Neural crest cell (in vitro differentiated cells): ENCODE measurements at regions not wholly inside any gene's neighbourhood (a gene's known extent, or its start where the extent isn't known, plus 50 kb on each side); places are given as distances from the start of the nearest gene placed in this dataset.
A peak's percentile ranks its signal among the peaks of the same experiment; 100 is the strongest.

ENCODE experiments used
- DNase-seq: peaks from one replicate; pipeline ENCODE4 v3.0.0; 2021; ENCODE audit warnings: low read depth, mixed read lengths, low spot score
- H3K27ac Mint-ChIP-seq: one replicate; pipeline ENCODE4 v1.8.0; 2021; ENCODE audit warnings: mild to moderate bottlenecking, mixed read lengths; ENCODE audit not compliant: unreplicated experiment
- H3K27me3 Mint-ChIP-seq: 2 replicates; pipeline ENCODE4 v1.8.0; 2021; ENCODE audit warnings: low read depth, mild to moderate bottlenecking, mixed read lengths
- H3K36me3 Mint-ChIP-seq: 2 replicates; pipeline ENCODE4 v1.8.0; 2021; ENCODE audit warnings: low read depth, mild to moderate bottlenecking, mixed read lengths
- H3K4me1 Mint-ChIP-seq: 2 replicates; pipeline ENCODE4 v1.8.0; 2021; ENCODE audit warnings: mixed read lengths
- H3K4me3 Mint-ChIP-seq: one replicate; pipeline ENCODE4 v1.8.0; 2021; ENCODE audit warnings: mild to moderate bottlenecking, mixed read lengths
- H3K9me3 Mint-ChIP-seq: 2 replicates; pipeline ENCODE4 v1.8.0; 2021; ENCODE audit warnings: mixed read lengths
- TF ChIP-seq, protein P1 (sequence below): fragments of 200-600 bp; sonication (generic); conservative IDR thresholded peaks from 2 replicates; pipeline ENCODE4 v1.5.0; 2021; ENCODE audit warnings: antibody characterized with exemption, mild to moderate bottlenecking

- no peaks in the 10 kb centered on the region for H3K36me3 Mint-ChIP-seq
- no peaks in the 10 kb centered on the region for H3K9me3 Mint-ChIP-seq
- peak overlapping the region; percentile 98 for H3K27ac Mint-ChIP-seq
- DNase-seq: peak; percentile 62
- peaks cover 46% of the 10 kb centered on the region for H3K4me1 Mint-ChIP-seq
- H3K27me3 Mint-ChIP-seq: peaks cover 3% of the 10 kb centered on the region
- TF ChIP-seq, protein P1, sequence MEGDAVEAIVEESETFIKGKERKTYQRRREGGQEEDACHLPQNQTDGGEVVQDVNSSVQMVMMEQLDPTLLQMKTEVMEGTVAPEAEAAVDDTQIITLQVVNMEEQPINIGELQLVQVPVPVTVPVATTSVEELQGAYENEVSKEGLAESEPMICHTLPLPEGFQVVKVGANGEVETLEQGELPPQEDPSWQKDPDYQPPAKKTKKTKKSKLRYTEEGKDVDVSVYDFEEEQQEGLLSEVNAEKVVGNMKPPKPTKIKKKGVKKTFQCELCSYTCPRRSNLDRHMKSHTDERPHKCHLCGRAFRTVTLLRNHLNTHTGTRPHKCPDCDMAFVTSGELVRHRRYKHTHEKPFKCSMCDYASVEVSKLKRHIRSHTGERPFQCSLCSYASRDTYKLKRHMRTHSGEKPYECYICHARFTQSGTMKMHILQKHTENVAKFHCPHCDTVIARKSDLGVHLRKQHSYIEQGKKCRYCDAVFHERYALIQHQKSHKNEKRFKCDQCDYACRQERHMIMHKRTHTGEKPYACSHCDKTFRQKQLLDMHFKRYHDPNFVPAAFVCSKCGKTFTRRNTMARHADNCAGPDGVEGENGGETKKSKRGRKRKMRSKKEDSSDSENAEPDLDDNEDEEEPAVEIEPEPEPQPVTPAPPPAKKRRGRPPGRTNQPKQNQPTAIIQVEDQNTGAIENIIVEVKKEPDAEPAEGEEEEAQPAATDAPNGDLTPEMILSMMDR: peak; percentile 32
- H3K4me3 Mint-ChIP-seq: peak overlapping the region; percentile 94
Observed at GRCh38 chr4:153153339-153153871, 50.8 kb upstream of the TRIM2 start.

DNA sequence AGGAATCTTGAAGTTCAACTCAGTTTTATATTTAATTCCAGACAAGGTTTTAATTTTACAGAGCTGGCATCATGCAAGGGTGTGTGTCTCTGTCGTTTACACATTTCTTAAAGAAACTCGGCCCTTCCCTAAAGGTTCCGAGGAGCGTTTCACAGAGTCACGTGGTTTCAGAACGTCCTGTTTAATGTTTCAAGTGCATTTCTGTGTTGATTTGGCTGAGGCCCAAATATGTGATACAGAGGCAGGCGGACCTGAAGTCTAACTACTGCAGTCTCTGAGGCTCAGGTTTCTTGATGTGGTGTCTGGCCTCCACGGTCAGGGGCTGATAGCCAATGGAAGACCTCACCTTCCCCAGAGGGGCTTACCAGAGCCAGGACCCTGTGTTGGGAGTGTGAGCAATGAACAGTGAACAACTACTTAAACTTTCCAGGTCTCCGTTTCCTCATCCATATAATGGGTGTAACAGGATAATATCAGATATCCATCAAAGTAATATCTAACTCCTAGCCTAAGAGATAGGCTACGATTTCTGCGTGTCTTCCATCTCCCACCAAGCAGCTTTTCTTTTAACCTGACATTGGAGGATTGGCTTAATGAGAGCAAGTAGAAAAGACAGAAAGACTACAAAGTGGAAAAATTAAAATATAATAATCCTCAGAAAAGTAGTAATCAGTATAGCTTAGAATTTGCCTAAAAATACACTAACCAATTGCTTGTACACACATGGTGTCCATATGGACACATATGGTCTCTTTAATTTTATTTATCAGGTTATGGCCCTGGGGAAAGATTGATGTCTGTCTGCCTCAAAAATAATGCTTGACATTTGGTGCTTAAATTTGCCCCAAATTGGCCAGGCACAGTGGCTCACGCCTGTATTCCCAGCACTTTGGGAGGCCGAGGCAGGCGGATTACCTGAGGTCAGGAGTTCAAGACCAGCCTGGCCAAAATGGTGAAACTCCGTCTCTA is 50.0 kb upstream of the TRIM2 start:
- H3K27me3 Mint-ChIP-seq: peaks cover 3% of the 10 kb centered on the region

More for the DNA sequence above, 50.0 kb upstream of the TRIM2 start:
- Mint-ChIP-seq H3K27ac (peak overlapping the region; percentile 98), H3K4me1 (peaks cover 46% of the 10 kb centered on the region), H3K4me3 (peak overlapping the region; percentile 94), H3K36me3 (no peaks in the 10 kb centered on the region), H3K9me3 (no peaks in the 10 kb centered on the region)
- TF ChIP-seq, protein P1: no peak
- no peak for DNase-seq
